ENCODE measurements at regions not wholly inside any gene's neighbourhood (a gene's known extent, or its start where the extent isn't known, plus 50 kb on each side); places are given as distances from the start of the nearest gene placed in this dataset.

DNA sequence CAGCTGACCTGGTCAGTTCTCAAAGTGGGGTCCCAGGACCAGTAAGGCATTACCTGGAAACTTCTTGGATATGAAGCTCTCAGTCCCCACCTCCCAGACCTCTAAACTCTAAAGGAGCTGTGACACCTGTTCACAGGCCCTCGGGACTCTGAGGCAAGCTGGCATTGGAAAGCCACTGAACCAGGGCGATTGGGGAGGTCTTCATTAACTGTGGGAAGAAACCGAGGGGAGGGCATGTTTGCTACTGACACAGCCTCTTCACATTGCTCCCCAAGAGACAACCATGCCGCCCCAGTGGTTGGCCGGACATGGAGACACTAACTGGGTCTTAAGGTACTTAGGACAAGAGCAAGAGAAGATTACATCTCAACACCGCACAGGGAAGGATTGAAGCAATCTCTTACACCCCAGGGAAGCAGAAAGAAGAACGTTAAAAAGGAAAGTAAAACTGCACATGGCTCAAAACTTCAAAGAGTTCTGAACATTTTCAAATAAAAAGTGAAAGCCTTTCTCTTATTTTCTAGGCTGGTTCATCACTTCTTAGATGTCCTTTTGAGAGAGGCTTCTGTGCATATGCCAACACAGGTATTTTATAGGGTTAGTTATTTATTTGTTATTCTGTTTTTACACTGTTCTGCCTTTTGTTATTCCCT is 210.0 kb upstream of the CST7 start:
- DNase-seq (ENCODE audit: low read depth in 2 of 2), result no peak

DNA sequence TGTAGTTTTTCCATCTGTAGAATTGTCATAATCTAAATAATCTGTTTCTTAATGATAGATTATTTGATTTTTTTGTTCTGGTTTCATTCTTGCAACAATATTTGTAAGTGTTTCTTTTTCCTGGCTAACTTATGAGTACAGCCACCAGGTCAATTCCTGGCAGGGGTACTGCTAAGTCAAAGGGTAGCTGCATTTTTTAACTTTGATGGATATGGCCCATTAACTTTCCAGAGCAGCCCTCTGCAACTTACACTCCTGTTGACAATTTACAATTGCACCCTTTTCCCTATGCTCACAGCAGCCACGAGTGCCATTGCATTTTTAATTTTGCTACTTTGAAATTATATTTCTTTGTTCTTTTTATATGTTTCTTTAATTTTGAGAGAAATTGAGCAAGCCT is 209.3 kb upstream of the CST7 start:
- no peak for DNase-seq (ENCODE audit: low read depth in 2 of 2)

DNA sequence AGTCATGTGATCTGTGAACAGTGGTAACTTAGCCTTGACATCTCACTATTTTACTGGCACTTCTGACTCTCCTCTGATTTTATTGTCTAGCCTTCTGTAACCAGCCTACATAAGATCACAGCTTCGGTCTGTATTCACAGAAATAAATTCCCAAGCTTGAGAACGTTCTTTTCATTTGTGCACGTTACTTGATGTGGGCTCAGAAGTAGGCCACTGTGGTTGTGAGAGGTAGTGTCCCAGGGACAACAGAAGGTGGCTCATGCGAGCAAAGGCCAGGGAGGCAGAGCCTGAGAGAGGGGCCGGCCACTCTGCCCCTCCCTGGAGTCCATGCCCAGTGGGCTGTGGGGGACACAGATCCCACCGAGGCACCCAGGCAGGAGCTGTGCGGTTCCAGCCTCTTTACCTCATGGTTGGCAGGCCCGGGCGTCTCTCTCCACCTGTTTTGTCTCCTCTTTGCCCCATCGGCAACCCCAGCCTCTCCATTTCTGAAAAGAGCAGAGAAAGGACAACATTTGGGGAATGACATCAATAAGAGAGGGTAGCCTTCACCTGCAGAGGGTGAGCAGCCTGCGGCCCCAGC is 207.5 kb upstream of the CST7 start:
- DNase-seq (ENCODE audit: low read depth in 2 of 2), result no peak

DNA sequence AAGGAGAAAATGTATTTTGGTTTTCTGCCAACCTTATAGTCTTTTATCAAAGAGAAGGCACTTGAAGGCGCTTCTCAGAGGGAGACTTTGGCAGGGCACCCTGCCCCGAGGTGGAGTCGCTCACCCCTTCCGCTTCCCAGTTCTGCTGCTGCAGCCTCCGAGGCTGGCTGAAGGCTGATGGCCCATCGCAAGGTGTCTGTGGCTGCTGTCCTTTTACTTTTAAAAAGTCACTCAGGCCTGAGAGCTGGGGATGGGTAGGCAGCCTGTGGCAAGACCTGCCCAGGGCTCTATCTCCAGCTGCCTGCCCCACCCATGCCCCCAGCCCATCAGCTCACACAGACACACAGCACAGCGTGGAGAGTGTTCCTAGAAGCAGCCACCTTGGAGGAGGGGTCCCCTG is 206.6 kb upstream of the CST7 start:
- no peak for DNase-seq (ENCODE audit: low read depth in 2 of 2)

DNA sequence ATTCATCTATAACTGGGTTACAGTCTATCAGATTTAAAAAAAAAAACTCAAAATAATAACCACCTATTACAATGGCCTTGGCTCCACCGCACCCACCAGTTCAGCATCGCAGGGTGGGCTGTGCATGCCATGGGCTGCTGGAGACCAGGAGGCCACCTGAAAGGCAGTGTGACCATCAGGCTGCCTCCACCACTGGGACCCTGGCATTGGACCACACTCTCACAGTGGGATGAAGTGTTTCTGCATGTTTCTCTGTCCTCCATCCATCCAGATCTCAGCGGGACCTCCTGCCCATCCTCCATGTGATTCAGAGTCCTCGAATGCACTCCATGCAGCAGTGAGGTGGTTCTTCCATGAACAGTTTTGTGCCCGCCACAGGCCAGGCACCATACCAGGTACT is 206.1 kb upstream of the CST7 start:
- no peak for DNase-seq (ENCODE audit: low read depth in 2 of 2)

DNA sequence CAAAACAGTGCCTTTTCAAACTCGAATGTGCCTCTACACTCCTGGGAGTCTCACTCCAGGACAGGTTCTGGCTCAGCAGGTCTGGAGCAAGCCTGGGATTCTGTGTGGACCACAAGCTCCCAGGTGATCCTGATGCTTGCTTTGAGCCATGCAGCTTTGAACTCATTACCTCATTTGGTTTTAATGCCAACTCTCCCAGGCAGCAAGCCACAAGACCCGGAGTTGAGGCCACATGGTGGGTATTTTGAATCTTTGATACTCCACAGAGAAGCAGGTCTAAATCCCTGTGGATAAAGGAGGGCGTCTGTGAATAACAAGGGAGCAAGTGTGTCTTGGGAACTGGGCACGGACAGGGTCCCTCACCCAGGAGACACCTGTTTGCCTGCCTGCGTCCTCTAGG is 205.4 kb upstream of the CST7 start:
- no peak for DNase-seq (ENCODE audit: low read depth in 2 of 2)

DNA sequence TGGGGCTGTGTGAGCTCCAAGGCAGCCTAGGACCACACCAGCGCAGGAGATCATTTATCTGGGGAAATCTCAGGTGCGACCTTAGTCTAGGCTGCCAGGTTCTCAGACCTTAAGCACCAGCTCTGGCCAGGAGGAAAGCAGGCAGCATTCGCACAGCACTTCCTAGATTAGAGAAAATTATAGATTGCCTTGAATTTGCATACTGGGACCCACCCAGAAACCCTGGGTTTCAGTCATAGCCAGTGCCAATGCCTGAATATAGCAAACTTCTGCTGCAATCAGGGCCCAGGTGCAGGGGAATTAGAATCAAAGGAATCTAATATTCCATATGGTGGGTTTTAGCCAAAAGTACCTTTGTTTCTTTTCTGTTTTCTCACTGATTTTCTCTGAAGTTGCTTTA is 204.3 kb upstream of the CST7 start:
- no peak for DNase-seq (ENCODE audit: low read depth in 2 of 2)

DNA sequence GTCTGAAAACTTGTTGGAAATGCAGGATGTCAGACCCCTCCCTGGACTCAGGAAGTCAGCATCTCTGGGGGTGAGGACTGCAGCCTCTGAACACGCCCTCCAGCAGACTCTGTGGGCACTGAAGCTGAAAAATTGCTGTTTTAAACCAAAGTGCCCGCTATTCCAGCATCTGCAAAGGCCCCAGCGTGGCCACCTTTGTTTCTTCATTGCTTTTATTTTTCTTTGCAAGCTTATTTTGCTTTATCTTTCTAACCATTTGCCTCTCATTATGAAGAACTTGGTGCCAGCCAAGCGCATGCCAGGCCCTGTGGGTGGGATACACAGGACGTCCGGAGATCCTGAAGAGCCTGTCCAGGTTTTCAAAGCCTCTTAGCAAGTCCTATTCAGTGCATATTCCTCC is 203.9 kb upstream of the CST7 start:
- no peak for DNase-seq (ENCODE audit: low read depth in 2 of 2)

DNA sequence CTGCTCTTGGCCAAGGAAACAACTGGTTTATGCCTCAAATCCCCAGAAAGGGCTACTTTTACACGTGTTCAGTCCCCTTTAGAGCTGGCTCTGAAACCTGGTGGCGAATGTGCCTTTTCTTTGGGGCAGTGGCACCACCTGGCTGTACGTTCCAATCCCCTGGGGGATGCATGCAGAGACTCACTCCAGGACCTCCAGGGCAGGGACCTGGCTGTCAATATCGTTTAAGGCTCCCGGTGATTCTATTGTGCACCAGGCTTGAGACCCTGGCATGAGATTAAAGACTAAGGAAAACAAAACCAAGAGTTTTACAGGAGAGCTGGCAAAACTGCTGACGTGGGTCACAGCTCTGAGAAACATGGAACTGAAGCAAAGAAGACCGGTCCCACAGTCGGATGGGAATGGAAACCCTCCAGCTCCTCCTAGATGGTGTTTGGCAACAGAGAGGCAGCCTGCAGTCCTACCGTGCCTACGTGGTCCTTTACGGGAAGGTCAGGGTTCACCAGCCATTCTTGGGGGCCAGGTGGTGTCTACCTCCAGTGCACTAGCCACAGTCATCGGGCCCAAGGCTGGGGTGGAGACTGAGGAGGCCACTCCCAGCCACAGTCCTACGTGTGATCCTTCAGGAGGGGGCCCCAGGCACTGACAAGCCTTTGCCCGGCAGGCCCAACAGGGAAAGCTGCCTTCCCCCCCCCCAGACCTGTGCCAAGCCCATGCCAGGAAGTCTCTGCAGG is 203.3 kb upstream of the CST7 start:
- no peak for DNase-seq (ENCODE audit: low read depth in 2 of 2)

DNA sequence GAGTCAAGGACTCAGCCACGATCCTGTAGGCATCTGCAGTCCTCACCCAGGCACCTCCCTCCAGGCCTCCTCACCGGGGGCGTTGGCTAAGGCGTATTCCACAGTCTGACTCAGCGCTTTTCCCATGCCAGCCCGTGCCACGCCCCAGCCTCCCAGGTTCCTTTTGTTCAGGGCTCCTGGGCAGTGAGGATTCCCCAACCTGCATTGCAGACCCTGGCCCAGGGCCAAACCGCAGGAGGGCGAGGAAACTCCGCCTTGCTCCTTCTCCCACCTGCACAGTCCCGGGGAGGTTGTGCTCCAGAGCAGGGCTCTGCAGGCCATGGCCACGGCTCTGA is 202.8 kb upstream of the CST7 start:
- no peak for DNase-seq (ENCODE audit: low read depth in 2 of 2)

DNA sequence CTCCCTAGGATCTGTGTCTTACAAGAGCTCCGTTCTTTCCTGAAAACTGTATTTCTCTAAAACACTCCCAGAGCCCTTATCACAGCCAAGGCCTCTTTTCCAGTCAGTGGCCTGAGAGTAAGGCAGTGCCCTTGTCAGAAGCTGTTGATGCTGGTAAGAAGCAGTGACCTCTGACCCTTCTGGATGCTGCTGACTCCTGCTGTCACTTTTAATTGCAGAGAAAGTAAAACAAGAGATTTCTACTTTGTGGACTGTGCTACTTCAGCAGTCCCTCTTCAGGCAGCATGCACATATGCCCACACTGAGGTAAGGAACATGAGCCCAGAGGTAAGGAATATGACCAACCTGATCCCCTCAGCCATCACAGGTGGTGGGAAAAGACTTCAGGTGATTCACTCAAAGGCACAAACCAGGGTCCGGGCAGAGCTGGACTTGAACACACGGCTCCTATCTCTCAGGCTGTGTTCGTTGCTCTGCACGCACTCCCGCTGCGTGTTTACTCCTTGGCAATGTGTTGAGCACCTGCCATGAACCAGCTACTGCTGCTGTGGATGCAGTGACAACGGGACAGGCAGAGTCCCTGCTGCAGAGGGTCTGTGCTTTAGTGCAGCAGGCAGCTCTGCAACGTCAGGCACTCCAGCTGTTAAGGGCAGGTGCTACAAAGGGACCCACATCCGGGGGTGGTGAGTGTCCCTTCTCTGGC is 201.9 kb upstream of the CST7 start:
- no peak for DNase-seq (ENCODE audit: low read depth in 2 of 2)

DNA sequence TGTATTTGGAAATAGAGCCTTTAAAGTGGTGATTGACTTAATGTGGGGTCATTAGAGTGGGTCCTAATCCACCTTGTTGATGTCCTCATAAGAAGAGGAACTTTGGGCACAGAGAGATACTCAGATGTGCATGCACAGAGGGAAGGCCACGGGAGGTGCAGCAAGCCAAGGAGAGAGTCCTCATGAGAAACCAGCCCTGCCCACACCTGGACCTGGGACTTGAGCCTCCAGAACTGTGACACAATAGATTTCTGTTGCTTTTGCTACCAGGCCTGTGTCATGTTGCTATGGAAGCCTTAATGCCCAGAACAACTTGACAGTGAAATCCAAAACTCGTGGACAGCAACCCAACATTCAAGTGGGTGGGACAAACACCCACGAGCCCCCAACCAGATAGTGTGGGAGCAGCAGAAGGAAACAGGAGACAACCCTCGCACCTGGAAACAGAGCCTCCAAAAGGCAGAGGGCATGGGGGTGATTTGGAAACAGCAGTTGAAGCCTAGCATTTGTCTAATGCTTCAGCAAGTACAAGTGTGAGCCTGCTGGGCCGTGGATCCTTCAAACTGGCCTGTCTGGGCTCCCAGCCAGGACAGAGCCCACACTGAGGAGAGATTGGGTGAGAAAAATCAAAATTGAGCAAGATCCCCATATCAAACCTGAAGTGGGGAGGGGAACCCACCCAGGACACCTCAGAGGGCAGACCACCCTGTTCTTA is 201.0 kb upstream of the CST7 start:
- no peak for DNase-seq (ENCODE audit: low read depth in 2 of 2)

DNA sequence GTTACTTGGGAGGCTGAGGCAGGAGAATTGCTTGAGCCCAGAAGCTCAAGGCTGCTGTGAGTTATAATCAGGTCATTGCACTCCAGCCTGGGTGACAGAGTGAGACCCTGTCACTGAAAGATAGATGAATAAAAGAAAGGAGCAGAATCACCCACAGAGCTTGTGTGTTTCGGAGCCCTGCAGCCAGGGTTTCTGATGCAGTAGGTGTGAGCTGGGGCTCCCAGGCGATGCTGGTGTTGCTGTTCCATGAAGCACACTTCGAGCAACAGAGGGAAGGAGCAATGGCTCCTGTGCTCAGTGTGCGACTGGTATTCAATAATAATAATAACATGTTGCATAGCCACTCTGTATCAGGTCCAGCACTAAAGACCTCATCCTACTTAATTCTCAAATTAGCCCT is 197.5 kb upstream of the CST7 start:
- no peak for DNase-seq (ENCODE audit: low read depth in 2 of 2)

DNA sequence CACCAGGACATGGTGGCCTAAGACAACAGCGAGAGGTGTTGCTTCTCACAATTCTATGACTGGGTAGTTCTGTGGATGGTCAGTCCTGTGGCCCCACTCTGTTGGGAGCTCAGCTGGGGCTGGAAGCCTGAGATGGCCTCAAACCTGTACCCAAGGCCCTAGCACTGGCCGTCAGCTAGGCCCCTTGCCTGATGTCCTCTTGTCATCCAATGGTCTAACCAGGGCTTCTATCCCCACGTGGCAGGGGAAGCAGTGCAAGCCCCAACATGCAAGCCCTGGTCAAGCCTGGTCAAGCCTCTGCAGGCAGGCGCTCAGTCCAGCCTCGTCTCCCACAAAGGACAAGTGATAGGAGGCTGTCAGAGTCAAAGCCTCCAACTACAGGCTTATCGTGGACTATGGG is 196.5 kb upstream of the CST7 start:
- no peak for DNase-seq (ENCODE audit: low read depth in 2 of 2)

DNA sequence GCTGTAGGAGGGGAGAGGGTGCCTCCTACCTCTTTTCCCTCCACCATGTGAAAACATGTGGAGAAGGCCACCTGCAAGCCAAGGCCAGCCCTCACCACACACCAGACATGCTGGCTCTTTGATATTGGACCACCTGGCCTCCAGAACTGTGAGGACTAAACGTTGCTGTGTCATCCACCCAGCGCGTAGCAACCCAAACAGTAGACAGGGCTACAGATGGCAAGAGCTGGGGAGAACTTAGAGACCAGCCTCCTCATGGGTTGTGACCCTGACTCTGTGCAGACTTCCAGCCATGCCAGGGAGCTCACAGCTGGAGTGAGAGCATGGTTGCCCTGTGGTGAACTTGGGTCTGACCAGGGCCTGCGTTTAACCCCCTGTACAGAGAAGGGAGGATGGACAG is 195.9 kb upstream of the CST7 start:
- no peak for DNase-seq (ENCODE audit: low read depth in 2 of 2)

DNA sequence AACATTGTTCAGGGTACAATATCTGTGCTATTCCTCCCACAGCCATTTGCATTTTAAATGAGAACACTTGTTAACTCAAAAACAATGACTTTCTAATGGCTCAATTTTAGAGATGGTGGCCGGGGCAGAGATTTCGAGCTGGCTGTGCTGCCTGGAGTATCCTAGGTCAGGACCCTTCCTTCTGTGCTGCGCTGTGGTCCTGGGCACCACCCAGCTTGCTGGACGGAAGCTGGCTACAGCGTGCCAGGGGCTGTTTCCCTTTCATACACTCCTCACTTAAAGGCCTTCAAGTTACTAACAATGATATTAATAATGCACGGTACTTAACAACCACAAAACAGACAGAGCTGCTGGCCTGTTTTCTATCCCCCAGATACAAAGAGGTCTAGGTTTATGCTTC is 194.4 kb upstream of the CST7 start:
- DNase-seq (ENCODE audit: low read depth in 2 of 2), result no peak

DNA sequence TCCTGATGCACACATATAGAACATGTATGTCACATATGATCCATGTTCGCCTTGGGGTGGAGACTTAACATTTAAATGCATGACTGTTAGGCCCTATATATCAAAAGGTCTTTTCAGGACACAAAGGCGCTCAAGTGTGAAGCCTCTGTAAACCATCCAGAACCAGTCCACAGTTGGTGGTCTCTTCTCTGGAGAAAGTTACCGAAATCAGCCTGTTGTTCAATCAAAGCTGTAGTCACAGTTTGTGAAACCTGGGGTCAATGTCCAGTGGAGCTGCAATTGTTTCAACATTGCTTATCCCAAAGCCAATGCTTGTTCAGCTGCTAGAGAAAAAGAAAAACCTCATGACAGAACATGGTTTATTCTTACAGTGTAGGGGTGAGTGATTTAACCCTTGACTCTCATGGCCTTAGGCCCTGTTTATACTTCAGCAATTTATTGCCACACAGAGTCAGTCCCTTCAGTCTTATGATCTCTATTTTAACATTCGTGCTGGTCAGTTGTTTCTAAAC is 193.6 kb upstream of the CST7 start:
- DNase-seq (ENCODE audit: low read depth in 2 of 2), result no peak

DNA sequence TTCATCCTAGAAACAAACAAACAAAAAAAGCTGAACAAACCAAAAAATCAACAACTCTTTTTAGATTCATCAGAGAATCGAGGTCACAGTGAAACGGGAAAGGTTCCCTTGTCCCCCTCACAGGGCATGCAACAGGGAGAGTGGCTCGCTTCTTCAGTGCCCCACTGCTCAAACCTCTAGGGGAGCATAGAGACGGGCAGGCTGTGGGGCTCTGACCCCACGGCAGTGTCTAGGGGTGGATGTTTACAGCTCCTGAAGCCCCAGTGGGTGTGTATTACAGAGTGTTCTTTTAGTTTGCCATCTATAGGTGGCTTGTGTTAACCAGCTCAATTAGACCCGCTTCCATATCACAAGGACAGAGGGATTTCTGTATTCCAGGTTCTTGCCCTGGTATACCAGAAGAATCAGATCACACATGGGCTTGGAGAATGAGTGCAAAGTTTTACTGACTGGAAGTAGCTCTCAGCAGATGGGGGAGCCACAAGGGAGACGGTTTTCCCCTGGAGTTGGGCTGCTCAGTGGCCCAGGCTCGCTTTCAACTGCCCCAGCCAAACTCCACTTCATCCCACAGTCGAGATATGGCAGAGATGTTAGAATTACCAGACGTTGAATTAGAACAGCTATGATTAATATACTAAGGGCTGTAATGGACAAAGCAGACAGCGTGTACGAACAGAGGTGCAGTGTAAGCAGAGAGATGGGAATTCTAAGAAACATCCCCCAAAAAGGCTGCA is 192.6 kb upstream of the CST7 start:
- no peak for DNase-seq (ENCODE audit: low read depth in 2 of 2)

DNA sequence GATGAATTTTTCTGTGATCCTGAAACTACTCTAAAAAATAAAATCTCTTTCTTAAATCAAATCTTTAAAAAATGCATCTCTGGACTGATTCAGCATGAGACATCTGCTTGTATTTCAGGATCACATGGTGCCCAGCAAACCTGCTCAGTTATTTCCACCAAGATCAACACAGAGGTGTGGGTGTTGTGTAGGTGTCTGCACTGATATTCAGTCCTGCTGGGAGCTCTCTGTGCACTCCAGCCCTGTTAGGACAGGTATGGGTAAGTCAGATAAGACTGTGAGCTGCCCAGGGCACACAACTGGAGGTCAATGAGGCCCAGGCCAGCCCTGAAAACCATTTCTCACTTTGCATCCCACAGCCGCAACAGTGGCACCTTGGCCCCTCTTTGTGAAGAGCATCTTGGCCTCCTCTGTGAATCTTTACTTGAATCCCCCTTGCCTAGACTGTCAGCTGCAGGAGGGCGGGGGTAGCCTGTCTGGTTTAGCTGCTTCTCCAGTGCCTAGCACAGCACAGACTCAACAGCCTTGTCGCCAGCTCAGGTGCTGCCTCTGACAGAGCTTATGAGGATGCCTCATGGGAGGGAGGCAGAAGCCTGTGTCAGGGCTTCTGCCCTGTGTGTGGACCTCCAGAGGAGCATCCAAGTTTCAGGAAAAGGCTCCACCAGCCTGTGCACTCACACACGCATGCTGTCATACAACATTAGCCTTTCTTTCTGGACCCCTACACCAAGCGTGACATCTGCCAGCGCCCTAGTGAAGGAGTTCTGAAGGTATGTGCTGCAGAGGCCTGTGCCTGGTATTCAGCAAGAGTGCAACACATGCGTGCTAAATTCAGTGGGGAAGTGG is 187.6 kb upstream of the CST7 start:
- no peak for DNase-seq (ENCODE audit: low read depth in 2 of 2)

DNA sequence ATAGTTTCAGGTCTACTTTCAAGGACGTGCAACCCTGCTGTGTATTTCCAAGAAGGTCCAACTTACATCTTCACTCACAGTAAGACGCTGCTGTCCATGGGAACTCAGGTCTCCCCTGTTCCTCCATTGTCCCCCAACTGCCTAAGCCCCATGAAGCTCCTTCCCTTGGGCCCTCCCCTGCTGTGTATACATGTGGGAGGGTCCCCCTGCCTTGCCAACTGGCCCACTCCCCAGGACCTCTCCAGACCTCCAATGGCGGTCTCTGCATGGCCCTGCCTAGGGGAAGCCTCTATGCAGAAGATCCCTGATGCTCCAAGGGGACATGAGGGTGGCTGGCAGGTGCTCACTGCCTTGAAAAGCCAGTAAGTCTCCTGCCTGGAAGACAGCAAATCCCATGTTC is 186.7 kb upstream of the CST7 start:
- no peak for DNase-seq (ENCODE audit: low read depth in 2 of 2)
